ENCODE measurements at regions not wholly inside any gene's neighbourhood (a gene's known extent, or its start where the extent isn't known, plus 50 kb on each side); places are given as distances from the start of the nearest gene placed in this dataset.

GRCh38 chr14:106277503-106277902 lies 751.1 kb downstream of the TMEM121 start:
- Histone ChIP-seq H3K27ac (ENCODE audit: insufficient read depth, low read depth, low read length) (no peak overlapping the region), H3K9me1 (replicated peaks; ENCODE audit: control insufficient read depth, extremely low read depth, insufficient read depth, low read length) (no peaks in the 10 kb centered on the region), H3K36me3 (ENCODE audit: control insufficient read depth in 2 of 2, extremely low read depth in 1 of 2, insufficient read depth in 2 of 2, low read length in 2 of 2) (no peaks in the 10 kb centered on the region), H3K79me2 (ENCODE audit: control insufficient read depth, insufficient read depth, low read length) (no peaks in the 10 kb centered on the region), H3K4me1 (ENCODE audit: control insufficient read depth, extremely low read depth, insufficient read depth, low read length) (no peaks in the 10 kb centered on the region), H4K20me1 (replicated peaks; ENCODE audit: control insufficient read depth, extremely low read depth, insufficient read depth, low read length) (no peaks in the 10 kb centered on the region), H3K4me3 (replicated peaks in 1 of 3; ENCODE audit: insufficient read depth in 1 of 3, low read depth in 1 of 3, low read length in 3 of 3) (no peak overlapping the region), H3K9me3 (replicated peaks; ENCODE audit: control insufficient read depth, insufficient read depth, low read length) (peaks cover 4% of the 10 kb centered on the region), H3K4me2 (ENCODE audit: insufficient read depth, low read length) (no peak overlapping the region), H3K27me3 (ENCODE audit: control insufficient read depth in 2 of 2, insufficient read depth in 2 of 2, low read length in 2 of 2) (no peaks in the 10 kb centered on the region), H2AFZ (ENCODE audit: low read depth, low read length) (no peak overlapping the region), H3K9ac (replicated peaks; ENCODE audit: extremely low read depth, insufficient read depth, low read length) (no peak overlapping the region)
- no TSS peak for BruUV-seq (replicated peaks)
- TF ChIP-seq FOS (IDR thresholded peaks at IDR 0.05; ENCODE audit: borderline replicate concordance, insufficient read depth, low read length): no peak
- no peak for TF ChIP-seq MAX (IDR thresholded peaks at IDR 0.05; ENCODE audit: insufficient read depth, insufficient read length)
- TF ChIP-seq CTCF (IDR thresholded peaks at IDR 0.05; ENCODE audit: extremely low read depth in 1 of 2, insufficient read depth in 1 of 2, low read depth in 1 of 2, low read length in 2 of 2): no peak
- POLR2A ChIA-PET: no interaction called here
- CTCF ChIA-PET: no interaction called here
- FAIRE-seq (no peak), DNase-seq (ENCODE audit: low read depth, low spot score) (no peak)
- dilution Hi-C loops (cut with MboI; ENCODE audit: extremely low pct_ligation_motif_present, low sequenced_read_pairs): no loop called here
- intact Hi-C loops (cut with micrococcal nuclease): no loop called here

GRCh38 chr14:106280876-106281275 lies 754.5 kb downstream of the TMEM121 start:
- no peak overlapping the region for H3K27ac ChIP-seq (ENCODE audit: insufficient read depth, low read depth, low read length)
- ChIA-PET CTCF (no interaction called here), POLR2A (no interaction called here)
- DNase-seq (ENCODE audit: low read depth, low spot score) (no peak), FAIRE-seq (no peak)
- no peak overlapping the region for H2AFZ ChIP-seq (ENCODE audit: low read depth, low read length)
- no peak overlapping the region for H3K4me3 ChIP-seq (replicated peaks in 1 of 3; ENCODE audit: insufficient read depth in 1 of 3, low read depth in 1 of 3, low read length in 3 of 3)
- no TSS peak for BruUV-seq (replicated peaks)
- dilution Hi-C loops (cut with MboI; ENCODE audit: extremely low pct_ligation_motif_present, low sequenced_read_pairs) (no loop called here), intact Hi-C loops (cut with micrococcal nuclease) (no loop called here)
- H3K27me3 ChIP-seq (ENCODE audit: control insufficient read depth in 2 of 2, insufficient read depth in 2 of 2, low read length in 2 of 2): no peaks in the 10 kb centered on the region
- H3K4me1 ChIP-seq (ENCODE audit: control insufficient read depth, extremely low read depth, insufficient read depth, low read length): no peaks in the 10 kb centered on the region
- no peaks in the 10 kb centered on the region for H3K36me3 ChIP-seq (ENCODE audit: control insufficient read depth in 2 of 2, extremely low read depth in 1 of 2, insufficient read depth in 2 of 2, low read length in 2 of 2)
- TF ChIP-seq GATA2 (IDR thresholded peaks at IDR 0.05; ENCODE audit: insufficient read depth, insufficient read length, low read depth, low read length) (no peak), POLR2A (IDR thresholded peaks at IDR 0.05; ENCODE audit: low read depth, low read length) (no peak), POLR2AphosphoS5 (IDR thresholded peaks at IDR 0.05; ENCODE audit: insufficient read depth, low read depth, low read length) (no peak), MAX (IDR thresholded peaks at IDR 0.05; ENCODE audit: insufficient read depth, insufficient read length) (no peak), MYC (IDR thresholded peaks at IDR 0.05; ENCODE audit: low read depth, low read length) (no peak), FOS (IDR thresholded peaks at IDR 0.05; ENCODE audit: borderline replicate concordance, insufficient read depth, low read length) (no peak), JUN (IDR thresholded peaks at IDR 0.05; ENCODE audit: borderline replicate concordance, insufficient read depth, insufficient read length, low read depth) (no peak), CTCF (IDR thresholded peaks at IDR 0.05; ENCODE audit: extremely low read depth in 1 of 2, insufficient read depth in 1 of 2, low read depth in 1 of 2, low read length in 2 of 2) (no peak), EZH2 (IDR thresholded peaks at IDR 0.05; ENCODE audit: borderline replicate concordance, low read depth, low read length, severe bottlenecking) (no peak)
- peaks cover 4% of the 10 kb centered on the region for H3K9me3 ChIP-seq (replicated peaks; ENCODE audit: control insufficient read depth, insufficient read depth, low read length)
- no peaks in the 10 kb centered on the region for H3K9me1 ChIP-seq (replicated peaks; ENCODE audit: control insufficient read depth, extremely low read depth, insufficient read depth, low read length)
- H3K9ac ChIP-seq (replicated peaks; ENCODE audit: extremely low read depth, insufficient read depth, low read length): no peak overlapping the region
- no peaks in the 10 kb centered on the region for H3K79me2 ChIP-seq (ENCODE audit: control insufficient read depth, insufficient read depth, low read length)
- H4K20me1 ChIP-seq (replicated peaks; ENCODE audit: control insufficient read depth, extremely low read depth, insufficient read depth, low read length): no peaks in the 10 kb centered on the region
- H3K4me2 ChIP-seq (ENCODE audit: insufficient read depth, low read length): no peak overlapping the region

All from endothelial cell of umbilical vein (primary cell).